ENCODE measurements at regions not wholly inside any gene's neighbourhood (a gene's known extent, or its start where the extent isn't known, plus 50 kb on each side); places are given as distances from the start of the nearest gene placed in this dataset.

DNA sequence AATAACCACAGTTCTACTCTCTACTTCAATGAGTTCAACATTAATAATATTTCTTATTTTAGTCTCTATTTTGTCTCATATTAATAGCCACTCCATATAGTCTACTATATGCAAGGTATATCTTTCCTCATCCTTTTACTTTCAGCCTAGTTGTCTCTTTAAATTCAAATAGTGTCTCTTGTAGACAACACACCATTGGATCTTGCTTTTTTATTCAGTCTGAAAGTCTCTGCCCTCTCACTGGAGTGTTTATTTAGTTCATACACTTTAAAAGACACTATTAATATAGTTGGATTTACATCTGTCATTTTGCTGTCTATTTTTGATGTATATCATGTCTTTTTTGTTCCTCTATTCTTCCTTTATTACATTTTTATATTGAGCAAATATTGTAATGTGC, 103.5 kb downstream of the RFPL4B start:
- H3K4me3 ChIP-seq: no peak overlapping the region
- H3K27me3 ChIP-seq: no peaks in the 10 kb centered on the region
- H3K36me3 ChIP-seq: no peaks in the 10 kb centered on the region
- no peak overlapping the region for H3K4me2 ChIP-seq
- peaks cover 0 to 28% (median 8%) of the 10 kb centered on the region in 11 experiments; a peak in 17 of 22 replicates for H3K9me3 ChIP-seq (replicated peaks in 1 of 11)
- H3K27ac ChIP-seq: no peak overlapping the region
- H3K9ac ChIP-seq: no peak overlapping the region
- no peak for TF ChIP-seq Cebpa-rat (IDR thresholded peaks at IDR 0.05)
- H3K4me1 ChIP-seq: no peaks in the 10 kb centered on the region
- no peaks in the 10 kb centered on the region for H4K20me1 ChIP-seq

DNA sequence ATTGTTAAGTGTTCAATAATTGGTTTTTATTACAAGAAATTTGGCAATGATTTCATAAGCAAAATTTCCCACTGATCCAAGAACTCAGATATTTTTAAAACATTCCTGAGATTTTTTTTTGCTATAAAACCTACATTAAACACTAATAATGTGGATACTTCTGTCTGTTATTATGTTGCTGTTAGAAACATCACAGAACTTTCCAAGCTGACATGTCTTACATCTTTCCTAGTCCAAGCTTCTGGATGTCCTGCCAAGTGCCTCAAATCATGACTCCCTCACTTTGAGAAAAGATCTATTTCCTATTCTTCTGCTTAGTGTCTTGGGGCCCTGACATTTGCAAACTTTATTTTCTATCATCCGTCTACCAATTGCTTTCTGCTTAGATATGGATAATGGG, 110.8 kb downstream of the RFPL4B start:
- Histone ChIP-seq H4K20me1 (no peaks in the 10 kb centered on the region), H3K27ac (no peak overlapping the region), H3K36me3 (no peaks in the 10 kb centered on the region), H3K4me1 (peaks cover 0 to 3% (median 0%) of the 10 kb centered on the region in 10 experiments; a peak in 1 of 20 replicates), H3K4me2 (no peak overlapping the region), H3K9ac (no peak overlapping the region), H3K4me3 (no peak overlapping the region), H3K9me3 (replicated peaks in 1 of 11) (no peaks in the 10 kb centered on the region), H3K27me3 (no peaks in the 10 kb centered on the region)
- TF ChIP-seq Cebpa-rat (IDR thresholded peaks at IDR 0.05): no peak

DNA sequence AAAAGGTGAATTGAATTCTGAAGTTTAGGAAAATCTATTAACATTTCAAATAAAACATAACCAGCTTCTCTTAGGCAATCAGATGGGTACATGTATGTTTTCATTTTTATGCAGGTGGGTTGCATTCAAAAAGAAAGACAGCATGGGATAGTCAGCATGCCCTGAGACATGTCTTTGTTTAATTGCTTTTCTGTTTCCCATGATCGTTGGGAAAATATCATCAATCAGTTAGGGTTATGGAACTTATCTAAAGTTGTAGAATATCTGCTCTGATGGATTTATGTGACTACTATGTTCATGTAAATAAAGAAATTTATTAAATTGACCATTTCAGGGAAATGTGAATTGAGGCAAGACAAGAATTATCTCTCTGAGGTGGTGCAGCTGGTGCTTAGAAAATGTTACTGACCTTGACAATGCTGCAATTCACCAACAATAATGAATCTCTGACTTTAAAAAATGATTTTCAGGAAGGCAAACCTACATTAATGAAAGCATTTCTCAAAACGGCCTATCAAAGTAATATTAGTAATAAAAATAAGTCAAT, 112.7 kb downstream of the RFPL4B start:
- Histone ChIP-seq H3K9me3 (replicated peaks in 1 of 11) (peaks cover 0 to 6% (median 0%) of the 10 kb centered on the region in 11 experiments; a peak in 4 of 22 replicates), H3K4me3 (no peak overlapping the region), H3K4me1 (peaks cover 0 to 3% (median 0%) of the 10 kb centered on the region in 10 experiments; a peak in 1 of 20 replicates), H3K27me3 (no peaks in the 10 kb centered on the region), H4K20me1 (no peaks in the 10 kb centered on the region), H3K9ac (no peak overlapping the region), H3K36me3 (no peaks in the 10 kb centered on the region), H3K4me2 (no peak overlapping the region), H3K27ac (no peak overlapping the region)
- no peak for TF ChIP-seq Cebpa-rat (IDR thresholded peaks at IDR 0.05)

DNA sequence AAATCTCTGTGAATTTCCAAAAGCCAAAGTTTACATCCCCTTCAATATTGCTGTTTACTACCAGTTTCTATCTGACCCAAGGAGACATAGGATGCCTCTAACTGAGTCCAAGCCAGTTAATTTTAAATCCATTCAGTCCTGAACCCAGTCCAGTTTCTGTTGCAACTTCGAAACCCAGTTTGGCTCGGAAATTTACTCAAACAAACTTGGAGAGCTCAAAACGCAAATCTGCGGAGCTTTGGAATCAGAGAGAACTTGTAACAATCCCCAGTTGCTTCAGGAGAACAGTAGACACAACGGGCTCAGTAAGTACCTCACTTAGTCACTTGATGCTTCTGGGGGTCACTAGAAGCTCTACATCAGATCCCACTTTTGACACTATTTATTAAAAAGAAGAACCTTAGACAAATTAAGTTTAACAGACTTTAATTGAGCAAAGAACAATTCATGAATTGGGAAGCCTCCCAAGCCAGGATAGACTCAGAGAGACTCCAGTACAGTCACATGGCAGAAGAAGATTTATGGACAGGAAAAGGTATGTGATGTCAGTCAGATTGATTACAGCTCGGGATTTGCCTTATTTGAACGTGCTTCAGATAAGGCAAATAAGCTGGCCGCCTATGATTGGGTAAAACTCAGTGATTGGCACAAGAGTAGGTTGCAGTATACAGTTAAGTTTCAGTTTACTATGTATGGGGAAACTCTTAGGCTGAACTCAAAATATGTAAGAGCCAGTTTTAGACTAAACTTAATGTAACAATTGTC, 118.0 kb downstream of the RFPL4B start:
- Histone ChIP-seq H3K27me3 (no peaks in the 10 kb centered on the region), H3K9ac (no peak overlapping the region), H3K9me3 (replicated peaks in 1 of 11) (peaks cover 0 to 6% (median 0%) of the 10 kb centered on the region in 11 experiments; a peak in 5 of 22 replicates), H3K4me2 (no peak overlapping the region), H3K4me1 (peaks cover 0 to 7% (median 0%) of the 10 kb centered on the region in 10 experiments; a peak in 2 of 20 replicates), H4K20me1 (no peaks in the 10 kb centered on the region), H3K27ac (no peak overlapping the region), H3K4me3 (no peak overlapping the region), H3K36me3 (no peaks in the 10 kb centered on the region)
- TF ChIP-seq Cebpa-rat (IDR thresholded peaks at IDR 0.05): no peak

DNA sequence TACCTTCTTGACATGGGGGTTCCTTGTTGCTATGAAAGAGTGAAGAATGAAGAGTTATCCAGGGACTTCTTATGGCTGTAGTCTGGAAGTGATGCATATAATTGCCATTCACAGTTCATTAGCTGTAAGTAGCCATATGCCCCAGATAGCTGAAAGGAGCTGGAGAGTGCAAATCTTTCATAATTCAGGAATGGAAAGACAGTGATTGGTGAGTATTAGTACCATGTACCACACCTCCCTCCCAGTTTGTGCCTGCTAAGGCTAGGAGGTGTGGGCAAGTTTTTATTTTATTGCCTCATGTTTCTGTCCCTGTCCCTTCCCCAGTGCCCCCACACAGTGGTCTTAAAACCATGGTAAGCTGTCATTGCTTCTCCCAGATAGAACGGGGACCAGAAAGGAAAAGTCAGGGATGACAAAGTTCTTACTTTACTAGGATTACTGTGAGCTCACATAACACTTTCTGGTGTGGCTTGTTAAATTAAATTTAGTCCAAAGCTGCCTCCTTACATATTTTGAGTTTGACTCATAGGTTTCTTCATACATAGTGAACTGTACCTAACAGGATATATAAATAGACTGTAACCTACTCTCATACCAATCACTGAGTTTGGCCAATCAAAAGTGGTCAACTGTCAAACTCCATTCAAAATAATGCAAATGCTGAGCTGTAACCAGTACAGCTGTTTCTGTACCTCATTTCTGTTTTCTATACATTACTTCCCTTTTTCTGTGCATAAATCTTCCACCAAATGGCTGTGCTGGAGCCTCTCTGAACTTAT, 119.4 kb downstream of the RFPL4B start:
- Histone ChIP-seq H3K27me3 (no peaks in the 10 kb centered on the region), H3K4me1 (peaks cover 0 to 8% (median 2%) of the 10 kb centered on the region in 10 experiments; a peak in 7 of 20 replicates), H3K4me3 (no peak overlapping the region), H3K27ac (no peak overlapping the region), H3K4me2 (no peak overlapping the region), H3K9me3 (replicated peaks in 1 of 11) (peaks cover 0 to 6% (median 0%) of the 10 kb centered on the region in 11 experiments; a peak in 5 of 22 replicates), H3K36me3 (no peaks in the 10 kb centered on the region), H3K9ac (no peak overlapping the region), H4K20me1 (no peaks in the 10 kb centered on the region)
- no peak for TF ChIP-seq Cebpa-rat (IDR thresholded peaks at IDR 0.05)

DNA sequence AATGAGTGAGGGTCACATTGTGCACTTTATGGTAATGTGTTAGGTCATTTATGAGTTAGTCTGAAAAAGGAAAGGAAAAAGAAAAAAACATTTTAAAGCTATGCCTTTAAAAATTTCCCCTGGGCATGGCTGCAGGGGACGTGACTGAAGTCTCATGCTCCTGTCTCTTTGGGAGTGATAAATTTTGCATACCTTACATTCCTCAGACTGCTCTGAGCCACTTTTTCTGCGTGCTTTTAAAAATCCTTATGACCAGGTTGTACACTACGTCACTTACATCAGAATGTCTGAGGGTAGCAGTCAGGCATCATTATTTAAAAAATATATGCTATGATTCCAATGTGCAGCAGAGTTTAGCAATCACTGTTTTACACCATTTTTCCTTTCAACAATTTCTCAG, 121.2 kb downstream of the RFPL4B start:
- no peak overlapping the region for H3K4me2 ChIP-seq

DNA sequence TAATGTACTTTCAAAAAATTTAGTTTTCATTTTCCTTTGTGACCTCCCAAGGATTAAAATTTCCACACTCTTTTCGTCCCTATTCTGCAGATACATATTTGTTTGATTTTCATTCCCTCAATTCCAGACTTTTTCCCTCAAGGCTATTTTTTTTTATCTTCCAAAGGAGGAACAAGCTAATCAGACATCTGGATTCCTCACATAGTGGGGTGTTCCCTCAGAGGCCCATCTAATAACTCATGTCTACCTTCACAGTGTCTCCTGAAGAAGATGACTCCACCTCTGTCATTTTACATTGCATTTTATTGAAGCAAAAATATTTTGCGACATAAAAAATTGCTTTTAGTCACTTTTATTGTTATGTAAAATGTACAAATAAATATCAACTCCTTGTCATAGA, 122.2 kb downstream of the RFPL4B start:
- H3K36me3 ChIP-seq: no peaks in the 10 kb centered on the region
- no peak overlapping the region for H3K4me3 ChIP-seq
- H3K27me3 ChIP-seq: no peaks in the 10 kb centered on the region
- no peak overlapping the region for H3K9ac ChIP-seq
- H3K4me2 ChIP-seq: no peak overlapping the region
- H3K9me3 ChIP-seq (replicated peaks in 1 of 11): peaks cover 0 to 5% (median 0%) of the 10 kb centered on the region in 11 experiments; a peak in 2 of 22 replicates
- no peaks in the 10 kb centered on the region for H4K20me1 ChIP-seq
- TF ChIP-seq Cebpa-rat (IDR thresholded peaks at IDR 0.05): no peak
- peaks cover 0 to 8% (median 2%) of the 10 kb centered on the region in 10 experiments; a peak in 7 of 20 replicates for H3K4me1 ChIP-seq
- no peak overlapping the region for H3K27ac ChIP-seq

More for the DNA sequence above, 121.2 kb downstream of the RFPL4B start:
- Histone ChIP-seq H3K9me3 (replicated peaks in 1 of 11) (peaks cover 0 to 6% (median 0%) of the 10 kb centered on the region in 11 experiments; a peak in 5 of 22 replicates), H3K9ac (no peak overlapping the region), H3K4me1 (peaks cover 0 to 8% (median 2%) of the 10 kb centered on the region in 10 experiments; a peak in 7 of 20 replicates), H4K20me1 (no peaks in the 10 kb centered on the region), H3K27ac (no peak overlapping the region), H3K36me3 (no peaks in the 10 kb centered on the region), H3K4me3 (no peak overlapping the region), H3K27me3 (no peaks in the 10 kb centered on the region)
- TF ChIP-seq Cebpa-rat (IDR thresholded peaks at IDR 0.05): no peak

DNA sequence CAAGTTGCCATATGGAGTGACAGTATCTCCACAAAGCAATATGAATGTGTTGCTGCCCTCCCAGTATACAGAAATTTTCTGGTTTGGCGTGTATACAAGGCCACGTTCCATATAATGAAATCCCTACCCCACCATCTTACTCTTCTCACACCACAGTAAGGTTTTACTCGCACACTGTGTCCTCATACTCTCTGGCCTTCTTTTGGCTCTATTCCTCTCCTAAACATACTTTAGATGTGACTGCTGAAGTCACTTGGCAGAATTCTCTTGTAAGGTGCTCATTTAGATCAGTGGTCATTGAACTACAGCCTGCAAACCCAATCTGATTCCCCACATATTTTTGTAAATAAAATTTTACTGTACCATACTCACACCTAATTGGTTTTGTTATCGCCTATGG, 123.2 kb downstream of the RFPL4B start:
- H3K4me3 ChIP-seq: no peak overlapping the region
- no peak overlapping the region for H3K4me2 ChIP-seq
- H3K27ac ChIP-seq: no peak overlapping the region
- no peaks in the 10 kb centered on the region for H3K36me3 ChIP-seq
- no peaks in the 10 kb centered on the region for H3K27me3 ChIP-seq
- no peaks in the 10 kb centered on the region for H4K20me1 ChIP-seq
- H3K4me1 ChIP-seq: peaks cover 0 to 11% (median 4%) of the 10 kb centered on the region in 10 experiments; a peak in 9 of 20 replicates
- peaks cover 0 to 5% (median 0%) of the 10 kb centered on the region in 11 experiments; a peak in 1 of 22 replicates for H3K9me3 ChIP-seq (replicated peaks in 1 of 11)
- TF ChIP-seq Cebpa-rat (IDR thresholded peaks at IDR 0.05): no peak
- H3K9ac ChIP-seq: no peak overlapping the region

DNA sequence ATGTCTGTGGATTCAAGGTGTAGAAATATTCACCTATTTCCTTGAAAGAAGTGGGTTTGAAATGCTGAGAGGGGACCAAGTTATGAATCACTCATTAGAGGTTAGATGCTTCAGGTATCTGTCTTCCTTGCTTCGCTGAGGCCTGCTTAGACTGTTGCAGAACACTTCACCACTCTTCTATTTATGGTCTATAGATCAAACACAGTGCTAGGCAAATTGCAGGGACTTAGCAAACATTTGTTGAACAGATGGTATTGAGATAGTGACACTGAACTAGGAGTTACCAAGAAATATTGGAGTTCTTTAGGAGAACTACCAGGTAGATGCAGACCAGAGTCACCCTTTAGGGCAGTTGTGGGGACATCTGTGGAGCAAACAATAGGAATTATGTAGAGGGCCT, 123.8 kb downstream of the RFPL4B start:
- H3K27ac ChIP-seq: no peak overlapping the region
- H3K36me3 ChIP-seq: no peaks in the 10 kb centered on the region
- no peak overlapping the region for H3K4me3 ChIP-seq
- peaks cover 0 to 5% (median 0%) of the 10 kb centered on the region in 11 experiments; a peak in 1 of 22 replicates for H3K9me3 ChIP-seq (replicated peaks in 1 of 11)
- peak overlapping the region in 5 of 11 experiments; percentile 0 to 26 (median 15); a peak in 2 of 22 replicates for H3K4me2 ChIP-seq
- no peak for TF ChIP-seq Cebpa-rat (IDR thresholded peaks at IDR 0.05)
- H3K9ac ChIP-seq: no peak overlapping the region
- no peaks in the 10 kb centered on the region for H4K20me1 ChIP-seq
- peaks cover 0 to 11% (median 4%) of the 10 kb centered on the region in 10 experiments; a peak in 9 of 20 replicates for H3K4me1 ChIP-seq
- no peaks in the 10 kb centered on the region for H3K27me3 ChIP-seq

Measured in BLaER1 treated with 17β-estradiol and CSF1 and Interleukin-3, amounts not matched to agents 10 nM and 100 nM (cell line).